ENCODE measurements at regions not wholly inside any gene's neighbourhood (a gene's known extent, or its start where the extent isn't known, plus 50 kb on each side); places are given as distances from the start of the nearest gene placed in this dataset.
"Not testable (repeated sequence)": the region's sequence is repeated elsewhere in the genome, so short reads cannot be mapped to it uniquely, and the experiment has no call there.

DNA sequence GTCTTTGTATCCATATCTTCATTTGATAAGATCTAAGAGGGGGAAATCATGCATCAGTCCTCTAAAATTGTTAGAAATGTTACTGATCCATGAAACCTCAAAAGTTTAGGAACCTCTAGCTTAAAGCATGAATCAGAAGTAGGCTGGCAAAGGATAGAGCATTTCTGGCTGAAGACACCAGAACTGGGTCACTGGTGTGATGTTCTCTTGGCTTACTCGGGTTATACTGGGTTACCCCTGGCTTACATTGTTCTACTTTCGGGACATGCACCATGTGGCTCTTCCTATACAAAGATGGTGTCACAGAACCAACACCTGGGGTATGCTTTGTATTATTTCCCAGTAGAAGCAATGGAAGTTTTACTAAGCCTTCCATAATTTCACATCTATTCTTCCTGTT, 83.2 kb upstream of the TNP1 start:
- Histone ChIP-seq H3K36me3 (ENCODE audit: control insufficient read depth in 3 of 3, insufficient read depth in 3 of 3, low read length in 3 of 3) (no peaks in the 10 kb centered on the region), H3K4me3 (ENCODE audit: low read length in 3 of 3) (no peak overlapping the region)

DNA sequence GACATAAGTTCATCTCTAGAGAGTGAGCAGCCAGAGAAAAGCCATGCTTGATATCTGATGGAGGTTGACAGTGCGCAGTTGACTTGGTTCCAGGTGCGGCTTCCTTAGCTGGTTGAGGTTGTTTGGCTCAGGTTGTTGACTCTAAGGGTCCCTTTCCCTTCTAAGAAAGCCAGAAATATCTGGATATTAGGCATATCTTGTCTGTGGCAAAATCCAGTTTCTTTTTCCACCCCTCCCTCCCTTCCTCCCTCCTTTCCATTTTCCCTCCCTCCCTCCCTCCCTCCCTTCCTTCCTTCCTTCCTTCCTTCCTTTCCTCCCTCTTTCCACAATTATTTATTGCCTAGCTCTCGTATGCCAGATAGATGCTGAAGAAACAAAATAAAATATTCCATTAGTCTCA, 82.6 kb upstream of the TNP1 start:
- no peak overlapping the region for H3K4me3 ChIP-seq (ENCODE audit: low read length in 3 of 3)
- H3K36me3 ChIP-seq (ENCODE audit: control insufficient read depth in 3 of 3, insufficient read depth in 3 of 3, low read length in 3 of 3) = no peaks in the 10 kb centered on the region
- no peaks in the 10 kb centered on the region for H3K9me3 ChIP-seq (ENCODE audit: control insufficient read depth in 3 of 3, low read length in 3 of 3)
- no peak overlapping the region for H3K27ac ChIP-seq (ENCODE audit: low read depth, low read length)
- H3K27me3 ChIP-seq (ENCODE audit: control insufficient read depth in 3 of 3, insufficient read depth in 3 of 3, low read length in 3 of 3) = no peaks in the 10 kb centered on the region
- H3K9ac ChIP-seq (ENCODE audit: low read depth in 1 of 3, low read length in 3 of 3) = no peak overlapping the region
- peaks cover 0 to 4% (median 4%) of the 10 kb centered on the region in 3 donors for H3K4me1 ChIP-seq (ENCODE audit: control insufficient read depth in 3 of 3, insufficient read depth in 3 of 3, low read length in 3 of 3)

More for the DNA sequence above, 83.2 kb upstream of the TNP1 start:
- Histone ChIP-seq H3K27me3 (ENCODE audit: control insufficient read depth in 3 of 3, insufficient read depth in 3 of 3, low read length in 3 of 3) (no peaks in the 10 kb centered on the region), H3K4me1 (ENCODE audit: control insufficient read depth in 3 of 3, insufficient read depth in 3 of 3, low read length in 3 of 3) (peaks cover 0 to 4% (median 4%) of the 10 kb centered on the region in 3 donors), H3K27ac (ENCODE audit: low read depth, low read length) (no peak overlapping the region), H3K9me3 (ENCODE audit: control insufficient read depth in 3 of 3, low read length in 3 of 3) (no peaks in the 10 kb centered on the region), H3K9ac (ENCODE audit: low read depth in 1 of 3, low read length in 3 of 3) (no peak overlapping the region)

DNA sequence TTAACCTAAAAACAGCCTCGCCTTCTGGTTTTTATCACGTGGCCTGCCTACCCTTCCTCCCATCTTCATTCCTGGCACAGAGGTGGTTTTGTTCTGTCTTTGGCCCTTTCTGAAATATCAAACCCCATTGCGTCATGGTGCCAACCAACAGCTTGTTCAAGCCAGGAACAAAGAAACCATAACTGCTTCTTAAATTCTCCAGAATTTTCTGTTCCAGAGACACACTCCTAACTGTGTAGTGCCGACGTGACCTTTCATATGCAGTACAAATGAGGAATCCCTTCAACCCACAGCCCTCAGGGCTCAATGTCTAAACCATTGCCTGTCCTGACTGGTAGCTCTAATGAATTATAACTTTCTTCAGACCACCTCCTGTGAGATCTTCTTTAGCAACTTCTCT, 82.2 kb upstream of the TNP1 start:
- Histone ChIP-seq H3K27me3 (ENCODE audit: control insufficient read depth in 3 of 3, insufficient read depth in 3 of 3, low read length in 3 of 3) (no peaks in the 10 kb centered on the region), H3K27ac (ENCODE audit: low read depth, low read length) (no peak overlapping the region), H3K36me3 (ENCODE audit: control insufficient read depth in 3 of 3, insufficient read depth in 3 of 3, low read length in 3 of 3) (no peaks in the 10 kb centered on the region), H3K9ac (ENCODE audit: low read depth in 1 of 3, low read length in 3 of 3) (no peak overlapping the region), H3K4me1 (ENCODE audit: control insufficient read depth in 3 of 3, insufficient read depth in 3 of 3, low read length in 3 of 3) (peaks cover 2 to 6% (median 5%) of the 10 kb centered on the region in 3 donors), H3K9me3 (ENCODE audit: control insufficient read depth in 3 of 3, low read length in 3 of 3) (no peaks in the 10 kb centered on the region), H3K4me3 (ENCODE audit: low read length in 3 of 3) (no peak overlapping the region)

DNA sequence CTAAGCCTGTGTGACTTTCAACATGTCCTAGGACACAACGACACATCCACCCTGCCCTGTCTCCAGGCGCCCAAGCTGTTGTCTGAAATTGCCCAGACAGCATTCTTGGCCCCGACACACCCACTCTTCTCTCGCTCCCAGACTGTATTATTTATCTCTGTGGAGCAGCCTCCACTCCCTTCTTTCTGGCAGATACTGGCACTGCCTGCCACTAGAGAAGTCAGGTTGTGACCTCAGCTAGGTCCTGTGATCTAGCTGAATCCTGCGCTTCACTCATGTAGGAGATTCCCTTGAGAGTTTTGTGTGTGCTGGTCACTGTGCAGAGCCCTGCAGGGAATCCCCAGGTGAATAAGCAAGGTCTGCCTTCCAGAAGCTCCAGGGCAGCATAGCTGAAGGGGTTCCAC, 77.1 kb upstream of the TNP1 start:
- H3K27me3 ChIP-seq (ENCODE audit: control insufficient read depth in 3 of 3, insufficient read depth in 3 of 3, low read length in 3 of 3) = no peaks in the 10 kb centered on the region

DNA sequence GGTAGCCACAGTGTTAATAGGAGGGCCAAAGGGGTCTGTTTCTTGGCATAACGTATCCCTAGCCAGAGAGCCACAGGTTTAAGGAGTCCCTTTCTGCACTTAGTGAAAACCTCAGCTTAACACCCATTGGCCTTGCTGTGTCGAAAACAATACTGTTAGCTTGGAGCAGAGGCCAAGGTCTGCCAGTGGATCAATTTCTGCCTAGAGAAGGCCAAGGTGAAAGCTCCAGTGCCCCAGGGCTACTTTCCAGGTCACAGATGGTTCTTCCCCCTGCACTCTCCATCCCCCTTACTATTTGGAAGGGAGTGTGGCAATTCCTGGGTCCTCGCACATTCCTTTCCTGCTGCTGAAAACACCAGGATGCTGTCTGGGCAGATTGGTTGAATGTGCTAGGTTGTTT, 74.8 kb upstream of the TNP1 start:
- Histone ChIP-seq H3K9ac (ENCODE audit: low read depth in 1 of 3, low read length in 3 of 3) (no peak overlapping the region), H3K4me1 (ENCODE audit: control insufficient read depth in 3 of 3, insufficient read depth in 3 of 3, low read length in 3 of 3) (peaks cover 3 to 18% (median 5%) of the 10 kb centered on the region in 3 donors), H3K9me3 (ENCODE audit: control insufficient read depth in 3 of 3, low read length in 3 of 3) (no peaks in the 10 kb centered on the region), H3K36me3 (ENCODE audit: control insufficient read depth in 3 of 3, insufficient read depth in 3 of 3, low read length in 3 of 3) (no peaks in the 10 kb centered on the region), H3K27ac (ENCODE audit: low read depth, low read length) (no peak overlapping the region), H3K4me3 (ENCODE audit: low read length in 3 of 3) (no peak overlapping the region), H3K27me3 (ENCODE audit: control insufficient read depth in 3 of 3, insufficient read depth in 3 of 3, low read length in 3 of 3) (no peaks in the 10 kb centered on the region)

More for the DNA sequence above, 77.1 kb upstream of the TNP1 start:
- H3K9me3 ChIP-seq (ENCODE audit: control insufficient read depth in 3 of 3, low read length in 3 of 3) = no peaks in the 10 kb centered on the region
- H3K27ac ChIP-seq (ENCODE audit: low read depth, low read length) = no peak overlapping the region
- no peaks in the 10 kb centered on the region for H3K36me3 ChIP-seq (ENCODE audit: control insufficient read depth in 3 of 3, insufficient read depth in 3 of 3, low read length in 3 of 3)
- H3K4me1 ChIP-seq (ENCODE audit: control insufficient read depth in 3 of 3, insufficient read depth in 3 of 3, low read length in 3 of 3) = peaks cover 3 to 18% (median 5%) of the 10 kb centered on the region in 3 donors
- H3K4me3 ChIP-seq (ENCODE audit: low read length in 3 of 3) = no peak overlapping the region
- no peak overlapping the region for H3K9ac ChIP-seq (ENCODE audit: low read depth in 1 of 3, low read length in 3 of 3)

DNA sequence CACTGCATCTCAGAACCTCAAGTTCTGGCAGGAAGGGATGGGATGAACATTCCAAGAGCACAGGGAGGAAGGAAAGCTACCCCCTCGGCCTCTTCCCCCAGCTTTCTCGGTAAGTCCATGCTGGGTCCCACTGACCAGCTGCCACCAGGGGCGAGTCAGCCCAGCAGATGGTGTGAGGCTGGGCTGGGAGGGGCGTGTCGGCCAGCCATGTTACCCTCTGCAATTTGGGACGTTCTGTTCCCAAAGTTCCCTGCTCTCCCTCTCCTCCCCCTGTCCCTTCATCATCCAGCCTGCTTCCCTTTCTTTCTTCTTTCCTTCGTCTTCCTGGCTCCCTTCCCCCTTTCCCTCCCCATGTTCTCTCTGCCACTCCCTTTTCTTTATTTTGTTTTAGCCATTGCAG, 74.3 kb upstream of the TNP1 start:
- Histone ChIP-seq H3K4me1 (ENCODE audit: control insufficient read depth in 3 of 3, insufficient read depth in 3 of 3, low read length in 3 of 3) (peaks cover 3 to 18% (median 5%) of the 10 kb centered on the region in 3 donors), H3K9ac (ENCODE audit: low read depth in 1 of 3, low read length in 3 of 3) (no peak overlapping the region), H3K36me3 (ENCODE audit: control insufficient read depth in 3 of 3, insufficient read depth in 3 of 3, low read length in 3 of 3) (no peaks in the 10 kb centered on the region), H3K9me3 (ENCODE audit: control insufficient read depth in 3 of 3, low read length in 3 of 3) (no peaks in the 10 kb centered on the region), H3K4me3 (ENCODE audit: low read length in 3 of 3) (no peak overlapping the region), H3K27ac (ENCODE audit: low read depth, low read length) (no peak overlapping the region), H3K27me3 (ENCODE audit: control insufficient read depth in 3 of 3, insufficient read depth in 3 of 3, low read length in 3 of 3) (no peaks in the 10 kb centered on the region)

DNA sequence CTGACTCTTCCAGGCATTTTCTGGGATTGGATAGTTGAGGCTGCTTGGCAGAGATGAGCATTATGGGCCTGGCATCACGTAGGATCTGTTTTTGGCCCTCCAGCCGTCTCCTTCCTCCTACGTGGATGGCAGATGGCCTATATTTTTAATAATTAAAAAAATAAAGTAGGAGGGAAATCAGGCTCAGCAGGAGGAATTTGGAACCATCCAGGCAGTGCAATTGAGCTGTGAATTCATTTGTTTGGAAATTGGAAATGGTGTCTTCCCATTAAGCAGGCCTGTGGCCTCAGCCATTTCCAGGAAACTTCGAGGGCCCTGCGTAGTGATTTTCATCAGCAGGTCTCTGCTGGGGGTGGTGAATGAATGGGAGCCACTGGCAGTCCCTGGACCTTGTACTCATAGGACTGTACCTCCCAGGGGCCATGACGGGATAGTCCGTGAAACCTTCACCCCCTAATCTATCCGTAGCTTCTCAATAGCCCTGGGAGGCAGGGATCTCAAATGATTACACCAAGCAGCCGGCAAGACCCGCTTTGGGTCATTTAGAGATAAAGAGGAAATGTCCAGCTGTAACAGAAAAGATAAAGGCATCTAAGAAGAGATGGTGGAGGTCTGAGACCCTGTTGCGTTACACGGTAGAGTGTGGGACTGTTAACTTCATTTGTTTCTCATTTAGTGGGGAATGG, 73.1 kb upstream of the TNP1 start:
- Histone ChIP-seq H3K27ac (ENCODE audit: low read depth, low read length) (no peak overlapping the region), H3K27me3 (ENCODE audit: control insufficient read depth in 3 of 3, insufficient read depth in 3 of 3, low read length in 3 of 3) (no peaks in the 10 kb centered on the region), H3K4me3 (ENCODE audit: low read length in 3 of 3) (no peak overlapping the region), H3K4me1 (ENCODE audit: control insufficient read depth in 3 of 3, insufficient read depth in 3 of 3, low read length in 3 of 3) (peaks cover 3 to 18% (median 5%) of the 10 kb centered on the region in 3 donors), H3K36me3 (ENCODE audit: control insufficient read depth in 3 of 3, insufficient read depth in 3 of 3, low read length in 3 of 3) (no peaks in the 10 kb centered on the region), H3K9me3 (ENCODE audit: control insufficient read depth in 3 of 3, low read length in 3 of 3) (no peaks in the 10 kb centered on the region), H3K9ac (ENCODE audit: low read depth in 1 of 3, low read length in 3 of 3) (no peak overlapping the region)

DNA sequence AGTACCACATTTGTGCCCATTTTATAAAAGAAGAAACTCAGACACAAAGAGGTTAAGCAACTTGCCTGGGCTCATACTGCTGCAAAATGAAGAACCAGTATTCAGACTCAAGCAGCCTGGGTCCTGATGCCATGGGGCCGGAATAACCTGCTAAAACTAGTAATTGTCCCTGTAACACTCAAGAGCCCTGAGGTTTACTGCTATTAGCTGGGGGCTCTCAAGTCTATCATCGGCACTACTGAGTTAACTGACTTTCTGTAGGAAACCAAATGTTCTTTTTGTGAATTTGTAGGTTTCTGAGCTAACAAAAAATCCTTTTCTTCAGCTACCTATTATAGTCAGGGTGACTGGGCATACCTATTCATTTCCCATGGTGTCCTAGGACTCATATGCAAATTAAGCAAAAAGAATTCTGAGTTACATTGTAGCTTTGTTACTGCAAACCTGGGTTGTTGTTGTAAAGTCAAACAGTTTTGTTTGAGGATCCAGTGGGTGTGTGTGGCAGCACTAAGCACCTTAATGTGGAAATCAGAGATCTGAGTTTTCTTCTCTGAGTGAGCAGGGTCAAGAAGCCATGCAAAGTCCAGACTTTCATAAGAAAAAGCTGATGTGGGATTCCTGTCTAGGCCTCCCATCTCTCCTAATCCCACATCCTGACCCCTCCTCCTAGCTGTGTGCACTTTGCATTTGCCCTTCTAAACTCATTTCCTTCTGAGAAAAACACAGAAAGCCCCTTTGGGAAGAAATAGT, 72.4 kb upstream of the TNP1 start:
- H3K9ac ChIP-seq (ENCODE audit: low read depth in 1 of 3, low read length in 3 of 3) = no peak overlapping the region
- H3K9me3 ChIP-seq (ENCODE audit: control insufficient read depth in 3 of 3, low read length in 3 of 3) = no peaks in the 10 kb centered on the region
- no peaks in the 10 kb centered on the region for H3K27me3 ChIP-seq (ENCODE audit: control insufficient read depth in 3 of 3, insufficient read depth in 3 of 3, low read length in 3 of 3)
- H3K36me3 ChIP-seq (ENCODE audit: control insufficient read depth in 3 of 3, insufficient read depth in 3 of 3, low read length in 3 of 3) = no peaks in the 10 kb centered on the region
- no peak overlapping the region for H3K27ac ChIP-seq (ENCODE audit: low read depth, low read length)
- peaks cover 3 to 18% (median 5%) of the 10 kb centered on the region in 3 donors for H3K4me1 ChIP-seq (ENCODE audit: control insufficient read depth in 3 of 3, insufficient read depth in 3 of 3, low read length in 3 of 3)
- no peak overlapping the region for H3K4me3 ChIP-seq (ENCODE audit: low read length in 3 of 3)

DNA sequence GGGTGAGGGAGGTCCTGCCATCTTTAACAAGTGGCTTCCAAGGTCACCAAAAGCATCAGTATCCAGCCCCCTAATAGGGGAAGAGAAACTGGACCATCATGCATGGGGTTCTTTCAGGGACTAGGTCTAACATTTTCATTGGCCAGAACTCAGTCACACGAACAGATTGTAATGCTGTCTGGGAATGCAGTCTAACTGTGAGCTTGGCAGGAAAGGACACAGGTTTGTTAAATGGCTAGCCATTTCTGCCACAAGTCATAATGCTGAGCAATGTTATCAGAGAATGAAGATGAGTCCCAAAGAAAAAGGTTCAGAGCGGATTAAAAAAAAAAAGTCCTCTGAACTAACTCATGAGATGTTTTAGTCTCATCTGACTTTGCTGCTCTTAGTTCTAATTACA, 70.9 kb upstream of the TNP1 start:
- no peak overlapping the region for H3K9ac ChIP-seq (ENCODE audit: low read depth in 1 of 3, low read length in 3 of 3)
- H3K4me3 ChIP-seq (ENCODE audit: low read length in 3 of 3) = no peak overlapping the region
- no peaks in the 10 kb centered on the region for H3K9me3 ChIP-seq (ENCODE audit: control insufficient read depth in 3 of 3, low read length in 3 of 3)
- H3K27me3 ChIP-seq (ENCODE audit: control insufficient read depth in 3 of 3, insufficient read depth in 3 of 3, low read length in 3 of 3) = no peaks in the 10 kb centered on the region
- no peak overlapping the region for H3K27ac ChIP-seq (ENCODE audit: low read depth, low read length)
- no peaks in the 10 kb centered on the region for H3K36me3 ChIP-seq (ENCODE audit: control insufficient read depth in 3 of 3, insufficient read depth in 3 of 3, low read length in 3 of 3)
- peaks cover 0 to 11% (median 0%) of the 10 kb centered on the region in 3 donors for H3K4me1 ChIP-seq (ENCODE audit: control insufficient read depth in 3 of 3, insufficient read depth in 3 of 3, low read length in 3 of 3)

DNA sequence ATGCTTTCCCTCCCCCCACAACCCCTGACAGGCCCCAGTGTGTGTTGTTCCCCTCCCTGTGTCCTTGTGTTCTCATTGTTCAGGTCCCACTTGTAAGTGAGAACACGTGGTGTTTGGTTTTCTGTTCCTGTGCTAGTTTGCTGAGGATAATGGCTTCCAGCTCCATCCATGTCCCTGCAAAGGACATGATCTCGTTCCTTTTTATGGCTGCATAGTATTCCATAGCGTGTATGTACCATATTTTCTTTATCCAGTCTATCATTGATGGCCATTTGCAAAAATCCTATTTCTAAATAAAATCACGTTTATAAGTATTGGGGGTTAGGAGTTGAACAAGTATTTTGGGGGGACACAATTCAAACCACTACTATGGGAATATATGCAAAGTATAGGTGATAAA, 69.5 kb upstream of the TNP1 start:
- not testable (repeated sequence) for H3K36me3 ChIP-seq (ENCODE audit: control insufficient read depth in 3 of 3, insufficient read depth in 3 of 3, low read length in 3 of 3); H3K4me3 ChIP-seq (ENCODE audit: low read length in 3 of 3)

More for the DNA sequence above, 69.5 kb upstream of the TNP1 start:
- H3K9ac ChIP-seq (ENCODE audit: low read depth in 1 of 3, low read length in 3 of 3); H3K27me3 ChIP-seq (ENCODE audit: control insufficient read depth in 3 of 3, insufficient read depth in 3 of 3, low read length in 3 of 3); H3K4me1 ChIP-seq (ENCODE audit: control insufficient read depth in 3 of 3, insufficient read depth in 3 of 3, low read length in 3 of 3); H3K9me3 ChIP-seq (ENCODE audit: control insufficient read depth in 3 of 3, low read length in 3 of 3); H3K27ac ChIP-seq (ENCODE audit: low read depth, low read length): not testable (repeated sequence)
